Chondrocyte (in vitro differentiated cells): ENCODE measurements at regions not wholly inside any gene's neighbourhood (a gene's known extent, or its start where the extent isn't known, plus 50 kb on each side); places are given as distances from the start of the nearest gene placed in this dataset.
"Not testable (repeated sequence)": the region's sequence is repeated elsewhere in the genome, so short reads cannot be mapped to it uniquely, and the experiment has no call there.

Experiments
- DNase-seq: peaks from one replicate; pipeline ENCODE4 v3.0.0; 2021; ENCODE audit warnings: mixed read lengths, low spot score
- H3K27ac Mint-ChIP-seq: one replicate; pipeline ENCODE4 v1.8.0; 2021; ENCODE audit warnings: mild to moderate bottlenecking, moderate library complexity, mixed read lengths; ENCODE audit not compliant: unreplicated experiment
- H3K27me3 Mint-ChIP-seq: 2 replicates; pipeline ENCODE4 v1.8.0; 2021; ENCODE audit warnings: low read depth, mixed read lengths
- H3K36me3 Mint-ChIP-seq: 2 replicates; pipeline ENCODE4 v1.8.0; 2021; ENCODE audit warnings: low read depth, mixed read lengths
- H3K4me1 Mint-ChIP-seq: 2 replicates; pipeline ENCODE4 v1.8.0; 2021; ENCODE audit warnings: low read depth, mild to moderate bottlenecking, mixed read lengths
- H3K4me3 Mint-ChIP-seq: one replicate; pipeline ENCODE4 v1.8.0; 2021; ENCODE audit warnings: mild to moderate bottlenecking, moderate library complexity, mixed read lengths; ENCODE audit not compliant: unreplicated experiment
- H3K9me3 Mint-ChIP-seq: 2 replicates; pipeline ENCODE4 v1.8.0; 2021; ENCODE audit warnings: low read depth, mixed read lengths

DNA sequence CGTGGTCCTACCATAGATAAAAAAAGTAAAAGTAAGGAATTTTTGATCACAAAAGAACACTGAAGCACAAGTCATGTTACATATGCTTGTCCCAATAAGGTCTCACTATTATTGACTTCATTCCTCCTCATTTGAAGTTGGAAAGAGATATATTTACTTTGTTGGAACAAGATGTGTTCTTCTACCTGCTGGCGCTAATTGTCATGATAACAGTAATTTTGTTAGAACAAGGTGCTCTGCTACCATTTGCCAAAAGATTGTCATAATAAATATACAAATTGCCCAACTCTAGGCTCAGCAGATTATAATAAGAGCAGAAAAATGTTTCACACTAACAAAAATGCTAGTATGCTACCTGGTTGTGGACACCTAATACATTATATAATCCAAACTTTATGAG lies 77.0 kb downstream of the CCDC74A start:
- DNase-seq, H3K36me3 Mint-ChIP-seq, H3K4me1 Mint-ChIP-seq, H3K27ac Mint-ChIP-seq, H3K4me3 Mint-ChIP-seq, H3K9me3 Mint-ChIP-seq: not testable (repeated sequence)
- H3K27me3 Mint-ChIP-seq, result peaks cover 16% of the 10 kb centered on the region

DNA sequence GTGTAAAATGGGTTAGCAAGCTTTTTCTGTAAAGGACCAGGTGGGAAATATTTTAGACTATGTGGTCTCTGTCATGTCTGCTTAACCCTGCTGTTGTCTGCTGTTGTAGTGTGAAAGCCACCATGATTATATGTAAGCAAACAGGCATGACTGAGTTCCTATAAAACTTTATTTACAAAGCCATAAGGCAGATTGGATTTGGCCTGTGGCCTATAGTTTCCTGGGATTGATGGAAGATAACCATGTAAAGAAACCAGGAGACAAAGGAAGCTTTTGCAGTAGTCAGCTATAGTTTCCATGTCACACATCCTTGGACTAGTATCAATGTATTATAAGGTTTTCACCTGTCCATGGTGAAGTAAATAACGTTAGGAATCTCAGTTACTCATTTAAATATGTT lies 78.7 kb downstream of the CCDC74A start:
- DNase-seq, H3K9me3 Mint-ChIP-seq, H3K36me3 Mint-ChIP-seq, H3K4me3 Mint-ChIP-seq, H3K4me1 Mint-ChIP-seq, H3K27ac Mint-ChIP-seq: not testable (repeated sequence)
- H3K27me3 Mint-ChIP-seq, result peaks cover 16% of the 10 kb centered on the region

DNA sequence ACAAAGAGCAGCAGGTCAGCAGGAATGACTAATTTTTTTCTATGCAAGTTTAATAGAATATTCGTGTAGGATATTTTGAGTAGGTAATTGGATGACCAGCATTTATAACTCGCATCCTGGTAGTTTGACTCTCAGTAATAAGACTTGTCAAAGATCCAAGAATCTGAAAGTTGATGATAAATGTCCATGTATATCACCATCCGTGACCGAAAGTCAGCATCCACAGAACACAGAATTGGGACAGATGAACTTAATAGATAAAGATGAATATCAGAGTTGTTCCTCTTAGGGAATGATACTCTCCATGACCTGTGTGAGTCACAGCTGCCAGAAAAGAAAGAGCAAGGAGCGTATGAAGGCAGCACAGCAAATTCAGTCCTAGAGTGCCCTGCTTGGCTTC lies 79.4 kb downstream of the CCDC74A start:
- H3K27ac Mint-ChIP-seq, H3K9me3 Mint-ChIP-seq, H3K4me3 Mint-ChIP-seq, H3K4me1 Mint-ChIP-seq, H3K36me3 Mint-ChIP-seq, DNase-seq: not testable (repeated sequence)
- peaks cover 16% of the 10 kb centered on the region for H3K27me3 Mint-ChIP-seq

DNA sequence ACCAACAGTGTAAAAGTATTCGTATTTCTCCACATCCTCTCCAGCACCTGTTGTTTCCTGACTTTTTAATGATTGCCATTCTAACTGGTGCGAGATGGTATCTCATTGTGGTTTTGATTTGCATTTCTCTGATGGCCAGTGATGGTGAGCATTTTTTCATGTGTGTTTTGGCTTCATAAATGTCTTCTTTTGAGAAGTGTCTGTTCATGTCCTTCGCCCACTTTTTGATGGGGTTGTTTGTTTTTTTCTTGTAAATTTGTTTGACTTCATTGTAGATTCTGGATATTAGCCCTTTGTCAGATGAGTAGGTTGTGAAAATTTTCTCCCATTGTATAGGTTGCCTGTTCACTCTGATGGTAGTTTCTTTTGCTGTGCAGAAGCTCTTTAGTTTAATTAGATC lies 86.9 kb downstream of the CCDC74A start:
- not testable (repeated sequence) for H3K9me3 Mint-ChIP-seq, H3K27ac Mint-ChIP-seq, H3K4me3 Mint-ChIP-seq, H3K4me1 Mint-ChIP-seq, H3K36me3 Mint-ChIP-seq, DNase-seq
- peaks cover 25% of the 10 kb centered on the region for H3K27me3 Mint-ChIP-seq

DNA sequence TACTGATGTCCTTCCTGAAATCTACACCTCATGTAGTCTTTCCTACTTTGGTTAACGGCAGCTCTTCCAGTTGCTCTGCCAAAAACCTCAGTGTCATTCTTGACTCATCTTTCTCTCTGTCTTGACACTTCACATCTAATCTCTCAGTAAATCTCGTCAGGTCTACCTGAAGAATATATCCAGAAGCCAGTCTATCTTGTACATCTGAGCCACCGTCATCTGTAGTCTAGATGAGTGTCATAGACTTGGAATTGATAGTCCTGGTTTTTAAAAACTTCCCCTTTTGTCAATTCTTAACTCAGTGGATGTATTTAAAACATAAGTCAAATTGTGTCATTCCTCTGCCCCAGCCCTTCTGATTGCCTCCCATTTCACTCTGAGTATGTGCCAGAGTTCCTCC lies 90.6 kb downstream of the CCDC74A start:
- DNase-seq, H3K27ac Mint-ChIP-seq, H3K4me3 Mint-ChIP-seq, H3K36me3 Mint-ChIP-seq, H3K4me1 Mint-ChIP-seq, H3K9me3 Mint-ChIP-seq: not testable (repeated sequence)
- peaks cover 25% of the 10 kb centered on the region for H3K27me3 Mint-ChIP-seq

DNA sequence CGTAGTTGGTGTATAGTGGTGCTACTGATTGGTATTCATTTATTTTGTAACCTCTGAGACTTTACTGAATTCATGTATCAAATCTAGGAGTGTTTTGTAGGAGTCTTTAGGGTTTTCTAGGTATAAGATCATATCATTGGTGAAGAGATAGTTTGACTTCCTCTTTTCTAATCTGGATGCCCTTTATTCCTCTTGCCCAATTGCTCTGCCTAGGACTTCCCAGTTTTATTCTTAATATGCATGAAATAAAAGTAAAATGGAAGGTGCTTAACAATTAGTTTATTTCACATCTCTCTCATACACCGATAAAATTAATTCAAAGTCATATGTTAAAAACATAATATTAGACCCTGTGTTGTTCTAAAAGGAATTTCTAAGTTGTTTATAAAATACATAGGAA lies 95.2 kb downstream of the CCDC74A start:
- not testable (repeated sequence) for DNase-seq, H3K4me1 Mint-ChIP-seq, H3K4me3 Mint-ChIP-seq, H3K36me3 Mint-ChIP-seq, H3K9me3 Mint-ChIP-seq, H3K27ac Mint-ChIP-seq
- peaks cover 13% of the 10 kb centered on the region for H3K27me3 Mint-ChIP-seq

DNA sequence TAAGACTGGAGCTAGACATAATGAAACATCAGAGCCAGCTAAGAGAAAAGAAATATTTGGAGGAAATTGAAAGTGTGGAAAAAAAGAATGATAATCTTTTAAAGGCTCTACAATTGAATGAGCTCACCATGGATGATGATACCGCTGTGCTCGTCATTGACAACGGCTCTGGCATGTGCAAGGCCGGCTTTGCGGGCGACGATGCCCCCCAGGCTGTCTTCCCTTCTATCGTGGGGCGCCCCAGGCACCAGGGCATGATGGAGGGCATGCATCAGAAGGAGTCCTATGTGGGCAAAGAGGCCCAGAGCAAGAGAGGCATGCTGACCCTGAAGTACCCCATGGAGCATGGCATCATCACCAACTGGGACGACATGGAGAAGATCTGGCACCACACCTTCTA lies 98.3 kb downstream of the CCDC74A start:
- H3K27ac Mint-ChIP-seq, H3K4me3 Mint-ChIP-seq, H3K4me1 Mint-ChIP-seq, H3K27me3 Mint-ChIP-seq, H3K9me3 Mint-ChIP-seq, DNase-seq, H3K36me3 Mint-ChIP-seq: not testable (repeated sequence)

DNA sequence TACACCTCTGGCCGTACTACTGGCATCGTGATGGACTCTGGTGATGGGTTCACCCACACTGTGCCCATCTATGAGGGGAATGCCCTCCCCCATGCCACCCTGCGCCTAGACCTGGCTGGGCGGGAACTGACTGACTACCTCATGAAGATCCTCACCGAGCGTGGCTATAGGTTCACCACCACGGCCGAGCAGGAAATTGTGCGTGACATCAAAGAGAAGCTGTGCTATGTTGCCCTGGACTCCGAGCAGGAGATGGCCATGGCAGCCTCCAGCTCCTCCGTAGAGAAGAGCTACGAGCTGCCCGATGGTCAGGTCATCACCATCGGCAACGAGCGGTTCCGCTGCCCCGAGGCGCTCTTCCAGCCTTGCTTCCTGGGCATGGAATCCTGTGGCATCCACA lies 98.9 kb downstream of the CCDC74A start:
- not testable (repeated sequence) for H3K27ac Mint-ChIP-seq, H3K4me1 Mint-ChIP-seq, H3K27me3 Mint-ChIP-seq, H3K9me3 Mint-ChIP-seq, H3K36me3 Mint-ChIP-seq, H3K4me3 Mint-ChIP-seq
- peak; percentile 79 for DNase-seq

DNA sequence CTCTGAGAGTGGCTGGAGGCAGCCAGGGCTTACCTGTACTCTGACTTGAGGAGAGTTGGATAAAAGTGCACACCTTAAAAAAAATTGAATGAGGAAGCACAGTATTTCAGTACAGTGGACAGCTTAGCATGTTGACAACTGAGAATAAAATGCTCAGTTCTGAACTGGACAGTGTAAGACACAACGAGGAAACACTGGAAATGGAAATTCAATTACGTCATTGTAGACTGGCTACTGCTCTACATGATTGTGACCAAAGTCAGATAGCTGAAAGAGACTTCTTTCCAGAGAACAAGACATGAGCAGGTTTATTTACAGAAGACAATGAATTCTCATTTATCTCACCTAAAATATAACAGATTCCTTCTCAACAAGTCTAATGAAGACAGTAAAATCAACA lies 100.1 kb downstream of the CCDC74A start:
- H3K4me1 Mint-ChIP-seq, H3K9me3 Mint-ChIP-seq, H3K27me3 Mint-ChIP-seq, H3K4me3 Mint-ChIP-seq, DNase-seq, H3K27ac Mint-ChIP-seq, H3K36me3 Mint-ChIP-seq: not testable (repeated sequence)

DNA sequence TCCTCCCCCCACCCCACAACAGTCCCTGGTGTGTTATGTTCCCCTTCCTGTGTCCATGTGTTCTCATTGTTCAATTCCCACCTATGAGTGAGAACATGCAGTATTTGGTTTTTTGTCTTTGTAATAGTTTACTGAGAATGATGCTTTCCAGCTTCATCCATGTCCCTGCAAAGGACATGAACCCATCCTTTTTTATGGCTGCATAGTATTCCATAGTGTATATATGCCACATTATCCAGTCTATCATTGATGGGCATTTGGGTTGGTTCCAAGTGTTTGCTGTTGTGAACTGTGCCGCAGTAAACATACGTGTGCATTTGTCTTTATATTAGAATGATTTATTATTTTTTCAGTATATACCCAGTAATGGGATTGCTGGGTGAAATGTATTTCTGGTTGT lies 104.0 kb downstream of the CCDC74A start:
- DNase-seq, H3K36me3 Mint-ChIP-seq, H3K27ac Mint-ChIP-seq, H3K4me1 Mint-ChIP-seq, H3K27me3 Mint-ChIP-seq, H3K4me3 Mint-ChIP-seq, H3K9me3 Mint-ChIP-seq: not testable (repeated sequence)

DNA sequence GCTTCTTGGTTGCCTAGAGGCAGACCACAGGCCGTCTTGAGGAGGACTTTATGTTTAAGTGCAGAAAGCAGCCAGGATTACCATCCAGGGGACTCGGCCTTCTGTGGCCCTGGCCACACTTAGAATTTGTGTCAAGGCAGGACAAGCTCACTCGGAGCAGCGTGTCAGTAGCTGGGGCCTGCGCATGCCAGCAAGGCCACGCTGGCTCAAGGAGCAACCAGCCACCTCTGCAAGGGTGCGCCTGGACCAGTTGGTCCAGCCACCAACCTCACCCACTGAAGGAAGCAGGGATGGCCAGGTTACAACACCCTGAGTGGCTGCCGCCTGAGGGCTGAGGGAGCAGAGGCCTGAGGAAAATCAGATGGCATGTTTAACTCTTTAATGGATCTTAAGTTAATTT lies 105.7 kb downstream of the CCDC74A start:
- H3K36me3 Mint-ChIP-seq, H3K4me3 Mint-ChIP-seq, H3K27me3 Mint-ChIP-seq, H3K4me1 Mint-ChIP-seq, DNase-seq, H3K9me3 Mint-ChIP-seq, H3K27ac Mint-ChIP-seq: not testable (repeated sequence)

DNA sequence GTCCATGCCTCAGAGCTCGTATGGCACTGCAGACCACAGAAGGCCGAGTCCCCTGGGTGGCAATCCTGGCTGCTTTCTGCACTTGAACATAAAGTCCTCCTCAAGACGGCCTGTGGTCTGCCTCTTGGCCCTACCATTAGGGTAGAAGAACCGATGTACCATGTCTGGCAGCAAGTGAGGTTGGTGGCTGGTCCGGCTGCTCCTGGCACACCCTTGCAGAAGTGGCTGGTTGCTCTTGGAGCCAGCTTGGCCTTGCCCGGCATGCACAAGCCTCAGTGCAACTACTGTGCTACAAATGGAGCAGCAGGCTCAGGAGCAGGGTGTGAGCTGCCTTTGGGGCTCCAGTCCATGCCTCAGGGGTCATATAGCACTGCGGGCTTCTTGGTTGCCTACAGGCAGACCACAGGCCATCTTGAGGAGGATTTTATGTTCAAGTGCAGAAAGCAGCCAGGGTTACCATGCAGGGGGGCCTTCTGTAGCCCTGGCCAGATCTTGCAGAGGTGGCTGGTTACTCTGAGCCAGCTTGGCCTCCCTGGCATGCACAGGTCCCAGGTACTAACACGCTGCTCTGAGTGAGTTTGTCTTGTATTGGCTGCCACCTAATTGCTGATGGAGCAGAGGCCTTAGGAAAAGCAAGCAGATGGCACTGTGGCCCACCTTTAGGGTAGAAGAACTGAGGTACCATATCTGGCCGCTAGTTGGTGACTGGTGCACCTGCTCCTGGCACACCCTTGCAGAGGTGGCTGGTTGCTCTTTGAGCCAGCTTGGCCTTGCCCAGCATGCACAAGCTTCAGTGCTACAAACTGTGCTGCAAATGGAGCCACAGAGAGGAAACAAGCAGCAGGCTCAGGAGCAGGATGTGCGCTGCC lies 106.4 kb downstream of the CCDC74A start:
- not testable (repeated sequence) for H3K4me3 Mint-ChIP-seq, H3K27ac Mint-ChIP-seq, H3K9me3 Mint-ChIP-seq, H3K27me3 Mint-ChIP-seq, H3K36me3 Mint-ChIP-seq, H3K4me1 Mint-ChIP-seq
- peak; percentile 70 for DNase-seq
